SU-DHL-6 (cell line): ENCODE measurements at regions not wholly inside any gene's neighbourhood (a gene's known extent, or its start where the extent isn't known, plus 50 kb on each side); places are given as distances from the start of the nearest gene placed in this dataset.

Source experiments
- H2AFZ ChIP-seq: fragments of 200-600 bp; sonication (generic); 2 replicates; pipeline ENCODE4 v1.6.1; 2014; ENCODE audit warnings: low read depth, mild to moderate bottlenecking, moderate library complexity, mixed read lengths, antibody characterized with exemption, low read length; ENCODE audit not compliant: severe bottlenecking
- H3F3A ChIP-seq: fragments of 200-600 bp; shearing (Covaris generic); 2 replicates; pipeline ENCODE4 v1.6.0; 2016; ENCODE audit warnings: antibody characterized with exemption, mild to moderate bottlenecking; ENCODE audit not compliant: insufficient read depth
- H3K27ac ChIP-seq: fragments of 200-600 bp; sonication (generic); 2 replicates; pipeline ENCODE4 v1.5.1; 2016; ENCODE audit warnings: low read depth, mild to moderate bottlenecking, low read length, moderate library complexity, mixed read lengths
- H3K27me3 ChIP-seq: fragments of 200-600 bp; sonication (generic), shearing (Covaris generic); 2 replicates; pipeline ENCODE4 v1.6.0; 2014; ENCODE audit warnings: mild to moderate bottlenecking, low read length
- H3K36me3 ChIP-seq: fragments of 200-600 bp; sonication (generic); 2 replicates; pipeline ENCODE4 v1.6.1; 2014; ENCODE audit warnings: mild to moderate bottlenecking, low read length, mixed read lengths
- H3K4me2 ChIP-seq: fragments of 300-600, 200-600 bp; shearing (Covaris generic), sonication (generic); 2 replicates; pipeline ENCODE4 v1.6.0; 2014; ENCODE audit warnings: low read length, low read depth, mild to moderate bottlenecking; ENCODE audit not compliant: poor library complexity, severe bottlenecking
- H3K4me3 ChIP-seq: fragments of 200-600 bp; sonication (generic); 2 replicates; pipeline ENCODE4 v1.5.1; 2014; ENCODE audit warnings: antibody characterized with exemption, low read length, mild to moderate bottlenecking, mixed read lengths; ENCODE audit not compliant: insufficient read depth, poor library complexity, severe bottlenecking
- H3K79me2 ChIP-seq: fragments of 200-600 bp; sonication (generic); 2 replicates; pipeline ENCODE4 v1.6.1; 2014; ENCODE audit warnings: mild to moderate bottlenecking, low read length, moderate library complexity; ENCODE audit not compliant: insufficient read depth
- H3K9ac ChIP-seq: fragments of 200-600 bp; sonication (generic); 2 replicates; pipeline ENCODE4 v1.7.0; 2014; ENCODE audit warnings: mild to moderate bottlenecking, low read length
- H3K9me2 ChIP-seq: fragments of 200-600 bp; sonication (generic); replicated peaks from 2 replicates; pipeline ENCODE4 v1.6.1; 2014; ENCODE audit warnings: low read length; ENCODE audit not compliant: insufficient read depth
- H3K9me3 ChIP-seq: fragments of 200-600 bp; sonication (generic); 2 replicates; pipeline ENCODE4 v1.6.1; 2014; ENCODE audit warnings: low read length, mixed read lengths; ENCODE audit not compliant: insufficient read depth
- H4K20me1 ChIP-seq: fragments of 200-600 bp; sonication (generic); 2 replicates; pipeline ENCODE4 v1.6.1; 2014; ENCODE audit warnings: low read depth, mild to moderate bottlenecking, antibody characterized with exemption, low read length, moderate library complexity, mixed read lengths
- CTCF ChIP-seq: fragments of 200-600 bp; sonication (generic); IDR thresholded peaks from one replicate; pipeline ENCODE4 v1.5.1; 2017; ENCODE audit warnings: antibody characterized with exemption, mild to moderate bottlenecking, low read length, moderate library complexity; ENCODE audit not compliant: insufficient read depth, poor library complexity, severe bottlenecking
- EZH2phosphoT487 ChIP-seq: fragments of 200-600 bp; sonication (generic), shearing (Covaris generic); conservative IDR thresholded peaks from 2 replicates; pipeline ENCODE4 v1.6.1; 2018; ENCODE audit warnings: mild to moderate bottlenecking, antibody characterized with exemption, low read length, moderate library complexity, mixed read lengths

DNA sequence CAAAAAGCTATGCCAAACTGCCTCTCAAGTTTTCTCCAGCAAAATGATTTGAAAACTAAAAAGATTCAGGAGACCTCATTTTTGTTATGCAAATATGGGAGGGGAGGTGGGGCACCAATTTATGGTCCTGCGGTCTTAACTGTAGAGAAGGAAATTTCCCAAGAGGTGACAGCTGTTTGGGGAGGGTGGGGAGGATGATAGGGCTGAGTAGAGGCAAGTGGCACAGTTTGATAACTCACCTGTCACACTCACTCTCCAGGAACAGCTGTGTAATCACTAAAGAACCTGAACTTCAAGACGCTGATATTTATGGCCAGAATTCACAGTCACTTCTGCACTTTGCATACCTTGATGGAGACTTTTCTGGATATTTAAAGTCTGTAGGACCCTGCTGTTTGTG is 232.9 kb upstream of the STARD13 start:
- no peaks in the 10 kb centered on the region for H3K36me3 ChIP-seq
- no peaks in the 10 kb centered on the region for H3K27me3 ChIP-seq
- H3K9me2 ChIP-seq, result no peaks in the 10 kb centered on the region
- H3K79me2 ChIP-seq, result no peaks in the 10 kb centered on the region
- H3F3A ChIP-seq, result no peaks in the 10 kb centered on the region
- H3K4me3 ChIP-seq, result no peak overlapping the region
- H4K20me1 ChIP-seq, result no peaks in the 10 kb centered on the region
- H3K9me3 ChIP-seq, result no peaks in the 10 kb centered on the region
- no peak overlapping the region for H3K4me2 ChIP-seq
- H3K27ac ChIP-seq, result no peak overlapping the region
- TF ChIP-seq CTCF (no peak), EZH2phosphoT487 (no peak)
- no peak overlapping the region for H2AFZ ChIP-seq
- H3K9ac ChIP-seq, result no peak overlapping the region

- no peak overlapping the region for H2AFZ ChIP-seq
- H3K9me3 ChIP-seq, result no peaks in the 10 kb centered on the region
- H3K9me2 ChIP-seq, result no peaks in the 10 kb centered on the region
- no peak overlapping the region for H3K27ac ChIP-seq
- no peaks in the 10 kb centered on the region for H3K27me3 ChIP-seq
- no peak overlapping the region for H3K9ac ChIP-seq
- H3K4me2 ChIP-seq, result no peak overlapping the region
- H3K36me3 ChIP-seq, result no peaks in the 10 kb centered on the region
- H3K4me3 ChIP-seq, result no peak overlapping the region
- no peaks in the 10 kb centered on the region for H4K20me1 ChIP-seq
- no peaks in the 10 kb centered on the region for H3F3A ChIP-seq
- H3K79me2 ChIP-seq, result no peaks in the 10 kb centered on the region
- TF ChIP-seq EZH2phosphoT487 (no peak), CTCF (no peak)
These were observed 234.3 kb upstream of the STARD13 start for GRCh38 chr13:33519561-33520467.

DNA sequence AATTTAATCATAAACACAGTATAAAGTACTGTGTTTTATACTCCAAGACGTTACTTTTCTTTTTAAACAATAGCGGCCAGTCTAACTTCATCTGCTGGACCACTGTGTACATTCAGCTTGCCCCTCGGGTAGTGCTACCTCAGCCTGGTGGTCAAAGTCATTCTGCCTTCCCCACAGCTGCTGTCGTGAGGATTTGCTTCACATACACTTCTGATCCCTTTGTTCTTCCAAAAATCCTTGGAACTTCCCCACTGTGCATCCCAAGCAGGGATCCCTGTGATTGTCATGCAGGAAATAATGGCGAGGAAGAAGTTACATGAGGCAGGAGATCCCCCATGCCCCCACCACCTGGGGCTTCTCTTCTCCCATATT is 234.9 kb upstream of the STARD13 start:
- TF ChIP-seq CTCF, result no peak
- no peak for TF ChIP-seq EZH2phosphoT487
- Histone ChIP-seq H3K27ac (no peak overlapping the region), H3K36me3 (no peaks in the 10 kb centered on the region), H3K27me3 (no peaks in the 10 kb centered on the region), H3K4me3 (no peak overlapping the region), H3K9me3 (no peaks in the 10 kb centered on the region), H3K4me2 (no peak overlapping the region), H3K9me2 (no peaks in the 10 kb centered on the region), H3K9ac (no peak overlapping the region), H3K79me2 (no peaks in the 10 kb centered on the region), H3F3A (no peaks in the 10 kb centered on the region), H2AFZ (no peak overlapping the region), H4K20me1 (no peaks in the 10 kb centered on the region)
